Astrocyte of the hippocampus (primary cell): ENCODE measurements at regions not wholly inside any gene's neighbourhood (a gene's known extent, or its start where the extent isn't known, plus 50 kb on each side); places are given as distances from the start of the nearest gene placed in this dataset.
"Not testable (repeated sequence)": the region's sequence is repeated elsewhere in the genome, so short reads cannot be mapped to it uniquely, and the experiment has no call there.

ENCODE experiments used
- DNase-seq: peaks from one replicate; pipeline ENCODE4 v3.0.0; 2011; ENCODE audit warnings: low read depth, low spot score

DNA sequence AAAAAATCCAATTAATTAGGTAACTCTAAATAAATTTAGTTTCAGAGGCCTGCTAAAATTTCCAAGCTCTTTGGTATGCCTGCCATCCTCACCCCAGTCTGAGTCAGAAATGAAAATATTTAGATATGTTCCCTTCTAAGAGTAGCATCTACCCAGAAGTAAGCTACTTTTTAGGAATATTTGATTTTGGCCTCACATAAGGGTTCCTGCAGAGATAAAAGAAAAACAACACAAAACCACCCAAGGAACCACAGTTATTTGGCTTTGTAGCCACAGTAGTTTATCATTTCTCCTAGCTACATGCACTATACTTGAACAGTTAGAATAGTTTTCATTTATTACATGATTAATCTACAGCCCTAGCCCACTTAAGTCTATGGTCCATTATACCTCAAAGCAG, 192.6 kb upstream of the FAM241A start:
- peak; percentile 33 for DNase-seq

DNA sequence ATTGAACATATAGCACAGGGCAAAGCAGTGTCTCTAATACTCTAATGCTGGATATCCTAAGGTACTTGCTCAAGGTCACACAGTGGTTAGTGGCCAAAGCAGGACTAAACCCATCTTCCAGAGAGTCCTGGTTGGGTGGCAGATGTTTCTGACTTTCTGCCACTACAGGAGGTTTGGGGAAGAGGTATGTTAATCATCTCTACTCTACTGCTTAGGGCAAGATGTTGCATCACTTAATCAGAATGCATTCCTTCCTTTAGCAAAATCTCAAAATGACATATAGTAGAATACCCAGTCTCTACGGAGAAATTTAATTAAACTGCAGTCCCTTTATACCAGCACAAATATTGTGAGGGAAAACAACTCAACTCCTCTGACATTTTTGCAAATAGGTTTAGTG, 190.7 kb upstream of the FAM241A start:
- no peak for DNase-seq

DNA sequence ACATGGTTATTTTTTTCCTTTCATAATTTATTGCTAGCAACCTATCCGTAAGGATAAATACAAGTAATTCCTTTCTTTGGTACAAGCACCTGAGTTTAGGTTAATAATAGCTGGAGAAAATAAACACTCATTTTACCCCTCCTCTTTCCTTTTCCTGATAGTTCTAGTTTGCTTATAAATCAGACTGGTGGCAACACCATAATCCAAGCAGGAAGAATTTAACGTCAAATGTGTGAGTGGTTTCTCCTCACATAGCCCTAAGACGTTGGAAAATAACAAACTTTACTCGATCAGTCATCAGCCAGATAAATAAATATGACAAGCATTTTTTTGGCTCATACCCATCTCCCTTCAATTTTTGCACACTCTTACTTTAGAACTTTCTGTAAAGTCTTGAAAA, 190.3 kb upstream of the FAM241A start:
- DNase-seq, result no peak

DNA sequence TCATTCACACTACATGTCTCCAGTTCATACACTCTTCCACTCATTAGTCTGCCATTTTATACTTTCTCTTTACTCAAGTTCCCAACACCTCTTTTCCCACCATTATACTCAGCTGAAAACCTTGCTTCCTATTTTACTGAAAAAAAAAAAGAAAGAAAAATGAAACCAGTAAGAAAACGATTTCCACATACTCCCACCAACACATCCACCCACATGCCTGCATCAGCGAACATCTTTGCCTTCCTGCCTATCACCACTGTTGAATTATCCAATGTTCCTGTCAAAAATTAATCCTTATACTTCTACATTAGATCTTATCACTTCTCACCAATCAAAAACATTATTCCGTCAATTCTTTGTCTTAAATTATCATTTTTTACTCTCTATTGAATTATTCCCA, 188.1 kb upstream of the FAM241A start:
- DNase-seq, result no peak

DNA sequence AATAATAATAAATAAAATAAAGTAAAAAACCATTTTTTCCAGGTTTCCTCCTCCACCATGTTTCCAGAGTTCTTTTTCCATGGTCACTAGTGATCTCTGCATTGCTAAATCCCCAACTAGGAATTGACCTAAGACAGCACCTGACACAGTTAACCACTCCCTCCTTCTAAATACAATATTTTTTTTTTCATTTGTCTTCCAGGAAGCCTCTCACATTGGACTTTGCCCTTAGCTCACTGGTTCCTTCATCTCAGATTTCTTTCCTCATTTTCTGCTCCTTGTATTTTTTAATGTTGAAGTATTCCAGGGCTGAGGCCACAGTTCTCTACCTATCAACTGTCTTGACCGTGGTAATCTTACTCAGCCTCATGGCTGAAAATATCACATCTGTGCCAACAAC, 187.3 kb upstream of the FAM241A start:
- DNase-seq, result no peak

DNA sequence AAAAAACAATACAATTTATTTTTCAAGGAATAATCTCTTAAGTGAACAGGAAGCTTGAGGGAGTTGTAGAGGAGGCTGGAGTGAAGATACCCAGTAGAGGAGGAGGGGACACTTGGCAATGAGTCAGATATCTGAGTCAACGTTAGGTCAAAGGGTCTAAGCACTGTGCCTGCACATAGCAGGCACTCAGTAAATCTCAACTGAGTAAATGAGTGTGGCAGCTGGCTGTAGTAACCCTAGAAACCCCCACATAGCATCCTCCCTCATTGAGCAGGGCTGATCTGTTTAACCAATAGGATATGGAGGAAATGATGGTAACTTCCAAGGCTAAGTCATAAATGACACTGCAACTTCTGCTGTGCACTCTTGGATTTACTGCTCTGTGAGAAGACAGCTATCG, 186.0 kb upstream of the FAM241A start:
- DNase-seq, result no peak

DNA sequence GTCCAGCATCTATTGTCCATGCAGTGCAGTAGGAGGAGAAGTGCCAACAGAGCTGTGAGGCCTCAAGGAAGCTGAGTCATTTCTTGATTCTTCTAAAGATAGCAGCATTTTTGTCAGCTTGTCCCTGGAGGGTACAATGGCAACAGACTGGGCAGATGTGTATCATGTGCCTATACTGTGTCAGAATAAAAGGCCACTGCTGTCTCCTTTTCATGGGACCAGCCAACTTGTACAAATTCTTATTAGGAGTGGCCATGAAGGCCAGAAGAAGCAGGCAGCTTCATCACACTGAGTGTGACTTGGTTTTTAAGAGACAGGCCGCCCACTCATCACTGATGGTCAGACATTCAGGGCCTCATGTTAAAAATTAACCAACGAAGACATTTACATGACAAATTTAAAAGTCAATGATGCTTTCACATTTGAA, 185.0 kb upstream of the FAM241A start:
- peak; percentile 4 for DNase-seq

DNA sequence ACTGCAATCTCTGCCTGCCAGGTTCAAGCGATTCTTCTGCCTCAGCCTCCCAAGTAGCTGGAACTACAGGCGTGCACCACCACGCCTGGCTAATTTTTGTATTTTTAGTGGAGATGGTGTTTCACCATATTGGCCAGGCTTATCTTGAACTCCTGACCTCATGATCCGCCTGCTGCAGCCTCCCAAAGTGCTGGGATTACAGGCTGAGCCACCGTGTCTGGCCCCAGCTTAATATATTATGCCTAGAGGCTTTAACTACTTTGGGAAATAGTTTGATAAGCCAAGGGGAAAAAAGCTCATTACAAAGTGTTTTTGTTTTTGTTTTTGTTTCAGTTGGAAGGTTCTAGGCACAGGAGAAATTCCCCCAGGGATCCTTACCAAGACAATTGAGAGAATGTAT, 184.2 kb upstream of the FAM241A start:
- DNase-seq, result not testable (repeated sequence)

DNA sequence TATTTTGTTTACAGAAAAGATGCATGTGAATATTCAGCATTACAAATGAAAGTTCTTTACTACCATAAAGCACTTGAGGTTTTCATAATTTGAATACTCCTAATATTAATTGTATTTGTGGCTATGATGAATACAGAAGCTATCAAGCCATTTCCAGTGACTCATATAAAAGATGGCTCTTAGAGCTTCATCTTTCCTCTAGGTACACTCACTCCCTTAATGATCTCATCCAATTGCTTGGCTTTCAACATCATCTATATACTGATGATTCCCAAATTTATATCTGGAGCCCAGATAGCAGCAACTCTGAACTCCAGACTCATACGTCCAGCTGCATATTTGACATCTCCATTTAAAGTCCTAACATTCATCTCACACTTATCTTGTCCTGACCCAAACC, 183.4 kb upstream of the FAM241A start:
- DNase-seq, result no peak

DNA sequence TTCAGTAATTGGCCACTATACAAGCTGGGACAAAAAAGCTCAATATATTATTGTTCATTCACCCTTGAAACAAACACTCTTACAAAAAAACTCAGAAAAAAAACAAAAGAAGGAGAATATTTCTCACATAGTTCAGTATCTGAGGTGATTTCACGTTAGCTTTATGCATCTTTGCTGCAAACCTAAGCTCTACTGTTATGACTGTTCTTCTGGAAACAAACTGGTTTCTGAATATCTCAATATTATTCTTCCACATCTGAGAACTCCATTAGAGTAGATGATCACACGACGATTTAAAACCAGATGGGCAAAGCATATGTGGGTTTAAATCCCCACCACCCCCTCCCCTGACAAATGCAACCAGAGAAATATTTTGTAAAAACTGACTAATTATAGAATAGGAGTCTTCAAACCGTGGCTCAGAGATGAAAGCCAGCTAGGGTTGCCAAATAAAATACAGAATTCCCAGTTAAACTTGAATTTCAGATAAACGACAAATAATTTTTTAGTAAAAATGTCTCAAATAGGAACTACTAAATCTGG, 182.0 kb upstream of the FAM241A start:
- DNase-seq, result no peak

DNA sequence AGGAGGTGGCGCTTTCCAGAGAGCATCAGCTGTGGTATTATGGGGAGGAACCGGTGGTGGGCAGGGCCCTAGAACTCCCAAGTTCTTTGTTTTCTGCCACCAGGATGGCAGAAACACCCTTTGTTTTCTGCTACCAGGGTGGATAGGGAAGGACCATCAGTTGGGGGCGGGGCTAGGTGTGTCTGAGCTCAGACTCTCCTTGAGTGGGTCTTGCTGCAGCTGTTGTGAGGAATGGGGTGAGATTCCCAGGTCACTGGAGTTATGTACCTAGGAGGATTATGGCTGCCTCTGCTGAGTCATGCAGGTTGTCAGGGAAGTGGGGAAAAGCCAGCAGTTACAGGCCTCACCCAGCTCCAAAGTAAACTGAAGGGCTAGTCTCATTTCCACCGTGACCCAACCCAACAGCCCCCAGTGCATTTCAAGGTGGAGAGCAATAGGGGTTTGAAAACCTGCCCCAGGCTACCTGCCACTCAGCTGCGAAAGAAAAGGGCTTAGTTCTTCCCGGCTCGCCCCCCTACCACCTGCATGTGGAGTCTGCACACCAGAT, 167.8 kb upstream of the FAM241A start:
- DNase-seq, result no peak

DNA sequence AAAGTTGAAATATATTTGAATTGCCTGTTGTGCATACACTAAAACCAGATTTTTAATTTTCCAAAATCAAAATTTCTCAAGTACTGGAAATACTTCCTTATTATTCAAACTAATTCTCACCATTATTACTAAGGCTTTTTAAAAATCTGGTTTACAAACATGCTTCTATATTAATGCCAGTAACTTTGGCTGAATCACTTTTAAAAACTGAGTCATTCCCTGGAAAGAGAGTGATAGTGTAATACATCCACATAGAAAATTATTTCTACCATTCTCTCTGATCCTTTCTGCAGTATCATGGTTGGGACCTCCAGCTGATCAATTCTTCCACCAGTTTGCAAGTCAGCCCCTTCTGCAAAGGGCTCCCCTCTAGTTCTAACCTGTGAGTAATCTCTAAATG, 165.3 kb upstream of the FAM241A start:
- no peak for DNase-seq

DNA sequence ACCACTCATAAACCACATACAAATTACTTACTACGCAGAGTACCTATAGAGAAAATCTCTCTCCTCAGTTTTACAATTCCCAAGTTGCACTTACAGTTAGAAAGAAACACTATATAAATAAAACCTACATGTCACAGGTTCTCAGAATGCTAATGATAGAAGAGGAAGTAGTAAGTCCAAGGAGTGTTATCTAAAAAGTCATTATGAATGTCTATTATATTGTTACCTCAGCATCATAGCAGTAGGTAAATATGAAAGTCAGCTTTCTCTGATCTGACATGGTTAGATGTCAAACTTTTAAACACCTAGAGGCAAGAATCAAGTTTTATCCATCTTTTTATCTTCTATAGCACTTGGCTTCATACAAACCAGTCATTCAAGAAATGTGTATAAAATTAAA, 163.2 kb upstream of the FAM241A start:
- DNase-seq, result no peak

DNA sequence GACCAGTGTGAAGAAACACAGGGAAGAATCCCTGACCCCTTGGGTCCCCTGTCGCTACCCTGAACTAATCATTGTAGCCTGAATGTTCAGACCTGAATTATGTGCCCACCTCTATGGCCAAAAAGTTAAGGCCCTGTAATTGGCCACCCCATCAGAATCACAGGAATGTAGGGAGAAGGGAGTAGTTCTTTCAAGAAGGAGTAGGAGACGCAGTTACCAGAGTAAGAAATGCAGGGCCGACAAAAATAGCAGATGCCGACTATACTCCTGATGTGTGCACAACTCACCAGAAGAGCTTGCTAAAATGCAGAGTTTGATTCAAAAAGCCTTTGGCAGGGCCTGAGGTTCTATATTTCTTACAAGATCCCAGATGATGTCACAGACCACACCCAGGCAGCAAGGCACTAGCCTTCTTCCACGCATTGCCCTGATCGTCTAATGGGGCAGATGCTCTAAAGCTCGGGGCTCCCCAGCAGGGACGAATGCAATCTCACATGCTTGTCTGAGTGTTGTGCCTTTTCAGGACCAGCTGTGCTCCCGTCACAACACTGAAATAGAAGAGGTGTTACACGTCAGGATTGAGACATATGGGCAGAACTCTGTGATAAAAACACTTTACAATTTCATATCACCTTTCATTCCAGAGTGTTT, 161.0 kb upstream of the FAM241A start:
- DNase-seq, result no peak

DNA sequence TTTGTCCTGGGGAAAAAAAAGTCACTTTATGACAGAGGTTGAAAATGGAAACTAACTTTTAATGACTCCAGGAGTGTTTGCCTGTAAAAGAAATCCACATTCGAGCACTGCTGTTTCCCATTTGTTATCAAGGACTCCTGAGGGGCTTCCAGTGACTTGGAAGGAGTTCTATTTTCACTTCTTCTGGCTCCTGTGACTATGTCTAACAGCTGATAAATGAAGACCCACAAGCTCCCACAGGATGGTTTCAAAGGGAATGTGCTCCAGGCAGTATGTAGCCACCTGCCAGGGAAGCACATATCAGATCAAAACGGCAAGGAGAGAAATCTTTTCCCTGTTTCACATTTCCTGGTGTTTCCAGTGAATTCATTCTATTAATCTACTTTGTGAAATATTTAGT, 159.8 kb upstream of the FAM241A start:
- no peak for DNase-seq

DNA sequence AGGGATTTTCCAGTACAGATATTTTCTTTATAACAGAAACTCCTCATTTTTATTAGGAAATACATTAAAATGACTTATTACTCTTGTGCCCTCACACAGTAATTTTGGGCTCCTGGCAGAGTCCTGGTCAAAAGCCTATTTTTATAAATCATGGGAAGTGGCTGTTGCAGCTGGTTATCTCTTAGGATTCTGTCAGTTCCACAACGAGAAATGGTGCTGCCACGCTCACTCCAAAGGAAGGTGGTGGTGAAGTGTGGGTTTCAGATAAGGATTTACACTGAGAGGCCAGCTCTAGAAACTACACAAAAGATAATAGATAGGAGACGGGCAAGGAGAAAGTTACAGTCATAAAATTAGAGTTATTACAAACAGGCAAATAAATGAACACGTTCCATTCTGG, 159.2 kb upstream of the FAM241A start:
- DNase-seq, result no peak

DNA sequence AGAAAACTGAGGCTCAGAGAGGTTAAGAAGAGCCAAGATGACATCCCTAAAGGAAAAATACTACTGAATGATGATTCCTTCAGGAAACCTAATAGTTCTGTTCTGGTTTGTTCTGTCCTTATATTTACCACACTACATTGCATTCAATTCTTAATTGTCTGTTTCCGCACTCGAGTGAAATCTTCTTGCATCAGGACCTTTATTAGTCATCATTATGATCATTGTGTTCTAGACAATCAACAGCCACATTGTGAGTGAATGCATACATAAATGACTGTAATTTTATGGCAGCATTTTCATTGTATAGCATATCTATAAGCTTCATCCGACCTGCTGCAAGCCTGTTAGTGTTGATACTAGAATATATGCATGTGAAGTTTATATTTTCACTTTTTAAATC, 156.7 kb upstream of the FAM241A start:
- DNase-seq, result no peak

DNA sequence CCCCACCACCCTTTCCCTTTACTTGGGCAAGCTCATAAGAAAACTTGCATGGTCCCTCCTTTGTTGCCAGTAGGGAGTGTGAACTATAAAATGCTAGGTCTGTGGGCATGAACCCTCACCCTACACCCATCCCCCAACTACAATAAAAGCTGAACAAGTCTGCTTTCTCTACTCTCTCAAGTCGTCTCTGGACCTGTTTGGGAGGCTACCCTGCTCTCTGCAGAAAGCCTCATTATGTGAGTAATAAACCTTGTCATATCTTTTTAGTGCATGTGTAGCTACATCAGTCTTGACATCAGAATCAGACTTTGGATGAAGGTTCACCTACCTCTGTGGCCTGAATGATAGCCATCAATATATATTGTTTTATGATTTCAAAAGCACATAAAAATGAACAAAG, 155.4 kb upstream of the FAM241A start:
- no peak for DNase-seq

DNA sequence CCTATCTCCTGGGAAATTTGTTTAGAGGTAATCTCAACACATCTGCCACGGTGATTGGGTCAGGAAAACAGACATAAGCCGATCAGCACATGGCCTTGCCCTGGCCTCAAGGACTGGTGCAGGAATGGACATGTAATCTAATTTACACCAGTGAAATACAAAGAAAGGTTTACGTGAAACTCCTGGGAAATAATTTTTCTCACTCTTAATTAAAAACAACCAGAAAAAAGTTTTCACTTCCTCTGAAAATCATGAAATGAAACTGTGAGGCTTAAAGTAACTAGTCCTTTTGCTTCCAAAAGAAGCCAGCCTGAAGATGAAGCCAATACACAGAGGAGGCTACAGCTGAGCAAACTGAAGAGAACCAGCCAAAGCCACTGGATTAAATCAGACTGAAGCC, 154.1 kb upstream of the FAM241A start:
- no peak for DNase-seq

DNA sequence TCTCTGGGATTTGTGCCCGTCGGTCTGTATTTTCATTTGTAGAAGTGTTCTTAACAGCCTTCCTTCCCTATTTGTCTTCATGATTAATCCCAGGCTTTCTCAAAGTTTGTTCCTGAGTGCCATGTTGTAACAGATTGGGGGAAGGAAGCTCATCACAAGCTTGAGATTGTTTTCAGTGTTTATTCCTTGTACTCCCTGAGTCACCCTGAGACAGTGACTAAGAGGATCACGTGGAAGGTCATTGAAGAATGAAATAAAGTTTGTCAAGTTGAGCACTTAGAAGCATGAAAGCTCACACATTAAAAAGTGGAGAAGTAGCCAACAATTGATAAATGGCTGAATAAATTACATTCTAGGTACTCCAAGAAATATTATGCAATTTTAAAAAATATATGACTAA, 153.5 kb upstream of the FAM241A start:
- DNase-seq, result peak; percentile 26

DNA sequence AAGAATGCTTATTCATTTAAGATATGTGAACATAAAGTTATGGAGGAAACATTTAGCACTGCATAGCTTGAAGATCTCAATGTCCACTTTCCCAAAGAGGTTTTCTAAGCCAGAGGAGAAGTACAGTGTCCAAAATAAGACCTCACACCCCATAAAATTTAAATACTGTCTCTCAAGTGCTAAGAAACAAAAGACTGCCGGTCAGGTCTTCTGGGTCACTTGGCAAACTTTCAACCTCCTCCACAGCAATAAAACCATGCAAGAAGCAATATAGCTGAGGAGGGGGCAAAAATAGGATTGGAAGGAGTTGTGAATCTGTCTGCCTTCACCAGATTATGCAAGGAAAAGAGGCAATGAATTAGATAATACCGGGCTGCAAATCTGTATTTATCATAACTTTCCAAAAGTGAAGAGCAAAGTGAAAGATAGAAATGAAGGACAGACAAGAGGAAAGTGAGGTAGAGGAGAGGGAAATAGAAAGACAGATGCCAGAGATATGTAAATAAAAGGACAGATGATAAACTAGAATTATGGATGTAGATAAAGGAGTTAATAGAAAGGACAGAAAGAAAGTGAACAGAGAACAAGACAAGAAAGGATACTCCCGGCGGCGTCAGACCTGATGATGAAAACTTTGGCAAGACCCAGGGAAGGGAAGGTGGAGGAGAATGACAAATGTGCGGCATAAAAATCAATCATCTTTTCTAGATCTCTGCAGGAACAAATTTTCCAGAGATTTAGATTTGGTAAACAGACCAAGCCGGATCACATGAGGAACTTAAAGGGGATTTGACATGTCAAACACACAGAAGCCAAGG, 152.7 kb upstream of the FAM241A start:
- DNase-seq, result no peak

DNA sequence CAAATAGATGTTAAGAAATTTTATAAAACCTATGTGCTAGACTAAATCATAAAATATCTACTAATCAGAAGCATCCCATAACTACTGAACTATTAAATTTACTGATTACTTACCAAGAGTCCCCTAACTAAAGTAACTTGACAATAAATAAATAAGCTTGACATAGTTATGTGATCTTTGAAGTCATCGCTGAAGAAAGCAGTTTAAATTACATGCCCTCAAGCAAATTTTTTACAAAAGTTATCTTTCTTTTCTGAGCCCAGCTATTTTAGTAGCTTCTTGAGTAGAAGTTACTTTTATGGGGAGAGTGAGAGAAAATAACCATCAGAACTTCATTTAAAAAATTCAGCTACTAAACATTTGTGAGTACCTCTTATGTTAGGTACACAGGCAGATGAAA, 150.9 kb upstream of the FAM241A start:
- no peak for DNase-seq

DNA sequence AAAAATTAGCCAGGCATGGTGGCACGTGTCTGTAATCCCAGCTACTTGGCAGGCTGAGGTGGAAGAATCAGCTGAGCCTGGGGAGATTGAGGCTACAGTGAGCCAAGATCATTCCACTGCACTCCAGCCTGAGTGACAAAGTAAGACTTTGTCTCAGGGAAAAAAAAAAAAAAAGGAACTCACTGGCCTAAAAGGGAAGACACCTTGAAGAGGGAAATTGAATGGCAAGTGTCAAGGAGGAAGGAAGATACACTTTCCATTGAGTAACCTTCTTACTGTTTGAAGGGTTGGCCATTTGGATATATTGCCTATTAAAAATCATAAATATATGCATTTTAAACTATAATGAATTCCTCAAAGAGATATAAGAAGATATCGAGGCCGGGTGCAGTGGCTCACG, 147.5 kb upstream of the FAM241A start:
- no peak for DNase-seq
